Hepatocyte (in vitro differentiated cells): ENCODE measurements at regions not wholly inside any gene's neighbourhood (a gene's known extent, or its start where the extent isn't known, plus 50 kb on each side); places are given as distances from the start of the nearest gene placed in this dataset.

ENCODE experiments used
- DNase-seq: peaks from one replicate; pipeline ENCODE4 v3.0.0-alpha.2; 2016; ENCODE audit warnings: low spot score
- H2AFZ ChIP-seq: fragments of 200-600 bp; sonication (generic); 2 replicates; pipeline ENCODE4 v1.6.0; 2016; ENCODE audit warnings: antibody characterized with exemption, mild to moderate bottlenecking
- H3K27ac ChIP-seq: fragments of 200-600 bp; sonication (generic); 2 replicates; pipeline ENCODE4 v1.5.1; 2016; ENCODE audit warnings: mild to moderate bottlenecking
- H3K27me3 ChIP-seq: fragments of 200-600 bp; sonication (generic); 2 replicates; pipeline ENCODE4 v1.6.1; 2016
- H3K36me3 ChIP-seq: fragments of 200-600 bp; sonication (generic); replicated peaks from 2 replicates; pipeline ENCODE4 v1.5.1; 2016; ENCODE audit warnings: low read depth; ENCODE audit not compliant: insufficient read depth
- H3K4me1 ChIP-seq: fragments of 200-600 bp; sonication (generic); 2 replicates; pipeline ENCODE4 v1.5.1; 2016; ENCODE audit warnings: mild to moderate bottlenecking, moderate library complexity; ENCODE audit not compliant: insufficient read depth
- H3K4me2 ChIP-seq: fragments of 200-600 bp; sonication (generic); 2 replicates; pipeline ENCODE4 v1.6.0; 2016
- H3K4me3 ChIP-seq: fragments of 200-600 bp; sonication (generic); 2 replicates; pipeline ENCODE4 v1.5.1; 2016; ENCODE audit warnings: mild to moderate bottlenecking
- H3K79me2 ChIP-seq: fragments of 200-600 bp; sonication (generic); 2 replicates; pipeline ENCODE4 v1.6.0; 2017; ENCODE audit warnings: mild to moderate bottlenecking
- H3K9me2 ChIP-seq: fragments of 200-600 bp; sonication (generic); replicated peaks from 2 replicates; pipeline ENCODE4 v1.6.0; 2017; ENCODE audit warnings: mild to moderate bottlenecking; ENCODE audit not compliant: insufficient read depth
- H3K9me3 ChIP-seq: fragments of 200-600 bp; sonication (generic); 2 replicates; pipeline ENCODE4 v1.5.1; 2016; ENCODE audit warnings: low read depth, mild to moderate bottlenecking
- H4K20me1 ChIP-seq: fragments of 200-600 bp; sonication (generic); 2 replicates; pipeline ENCODE4 v1.6.0; 2016; ENCODE audit warnings: mild to moderate bottlenecking; ENCODE audit not compliant: insufficient read depth, poor library complexity, severe bottlenecking
- CTCF ChIP-seq: fragments of 200-600 bp; sonication (generic); IDR thresholded peaks from 2 replicates; pipeline ENCODE4 v1.5.1; 2016; ENCODE audit warnings: antibody characterized with exemption, mild to moderate bottlenecking; ENCODE audit not compliant: poor library complexity
- EZH2 ChIP-seq: fragments of 200-600 bp; sonication (generic); IDR thresholded peaks from 2 replicates; pipeline ENCODE4 v1.6.1; 2016; ENCODE audit warnings: antibody characterized with exemption, mild to moderate bottlenecking, borderline replicate concordance
- EZH2phosphoT487 ChIP-seq: fragments of 200-600 bp; sonication (generic); IDR thresholded peaks from one replicate; pipeline ENCODE4 v1.6.1; 2018; ENCODE audit warnings: antibody characterized with exemption, mild to moderate bottlenecking, low read depth, moderate library complexity; ENCODE audit not compliant: unreplicated experiment, severe bottlenecking
- whole genome bisulfite sequencing: methylation state at CpG from one replicate; pipeline ENCODE4 v1.1.6; 2016; ENCODE audit warnings: low lambda C conversion rate; ENCODE audit errors: missing lambda C conversion rate; 5-methylcytosine and 5-hydroxymethylcytosine counted together

GRCh38 chr5:120999550-120999949 is 535.5 kb downstream of the PRR16 start:
- H3K4me2 ChIP-seq = no peak overlapping the region
- TF ChIP-seq EZH2phosphoT487 (no peak), CTCF (no peak), EZH2 (no peak)

GRCh38 chr5:121006217-121006616 is 542.1 kb downstream of the PRR16 start:
- H3K36me3 ChIP-seq = no peaks in the 10 kb centered on the region
- H2AFZ ChIP-seq = no peak overlapping the region
- H3K4me2 ChIP-seq = no peak overlapping the region
- no peaks in the 10 kb centered on the region for H3K9me3 ChIP-seq
- no peak for DNase-seq
- no peaks in the 10 kb centered on the region for H3K27me3 ChIP-seq
- no peaks in the 10 kb centered on the region for H3K79me2 ChIP-seq
- H3K4me3 ChIP-seq = no peak overlapping the region
- H4K20me1 ChIP-seq = no peaks in the 10 kb centered on the region
- TF ChIP-seq EZH2phosphoT487 = no peak
- no peak for TF ChIP-seq EZH2
- no peak for TF ChIP-seq CTCF
- WGBS = 98% methylated on average over 2 of the region's 2 CpGs
- no peaks in the 10 kb centered on the region for H3K9me2 ChIP-seq
- H3K4me1 ChIP-seq = no peaks in the 10 kb centered on the region
- H3K27ac ChIP-seq = no peak overlapping the region

More at GRCh38 chr5:120999550-120999949, 535.5 kb downstream of the PRR16 start:
- Histone ChIP-seq H3K4me3 (no peak overlapping the region), H3K9me2 (no peaks in the 10 kb centered on the region), H3K27ac (no peak overlapping the region), H3K27me3 (no peaks in the 10 kb centered on the region), H3K4me1 (no peaks in the 10 kb centered on the region), H2AFZ (no peak overlapping the region), H3K36me3 (no peaks in the 10 kb centered on the region), H3K9me3 (no peaks in the 10 kb centered on the region), H4K20me1 (no peaks in the 10 kb centered on the region), H3K79me2 (no peaks in the 10 kb centered on the region)
- DNase-seq = no peak

DNA sequence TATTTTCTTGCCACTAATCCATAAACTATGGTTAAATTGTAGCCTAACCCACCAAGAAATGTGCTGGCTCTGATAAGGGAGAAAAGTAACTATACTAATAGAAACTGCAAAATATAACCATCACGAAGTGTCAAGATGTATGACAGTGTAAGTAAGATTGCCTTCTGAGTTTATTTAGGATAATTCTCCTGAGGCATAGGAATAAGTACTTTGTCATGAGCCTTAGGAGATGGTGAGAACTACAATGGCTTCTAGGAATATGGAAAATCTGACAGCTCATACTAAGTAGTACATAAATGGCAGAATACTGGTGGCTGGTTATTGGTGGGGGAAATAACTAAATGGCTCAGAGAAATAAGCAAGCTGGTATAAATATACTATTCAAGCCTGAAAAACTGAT is 543.9 kb downstream of the PRR16 start:
- 92% methylated on average over 1 of the region's 1 CpG for WGBS
- H4K20me1 ChIP-seq = no peaks in the 10 kb centered on the region
- no peak overlapping the region for H2AFZ ChIP-seq
- H3K27ac ChIP-seq = no peak overlapping the region
- no peaks in the 10 kb centered on the region for H3K9me2 ChIP-seq
- H3K4me3 ChIP-seq = no peak overlapping the region
- no peak for DNase-seq
- H3K4me1 ChIP-seq = no peaks in the 10 kb centered on the region
- no peaks in the 10 kb centered on the region for H3K79me2 ChIP-seq
- no peak overlapping the region for H3K4me2 ChIP-seq
- TF ChIP-seq EZH2 (no peak), EZH2phosphoT487 (no peak), CTCF (no peak)
- H3K36me3 ChIP-seq = no peaks in the 10 kb centered on the region
- no peaks in the 10 kb centered on the region for H3K27me3 ChIP-seq
- H3K9me3 ChIP-seq = no peaks in the 10 kb centered on the region

- no peaks in the 10 kb centered on the region for H3K36me3 ChIP-seq
- no peaks in the 10 kb centered on the region for H4K20me1 ChIP-seq
- H3K4me3 ChIP-seq = no peak overlapping the region
- H3K9me2 ChIP-seq = no peaks in the 10 kb centered on the region
- H3K27me3 ChIP-seq = no peaks in the 10 kb centered on the region
- DNase-seq = no peak
- H3K9me3 ChIP-seq = no peaks in the 10 kb centered on the region
- H3K4me2 ChIP-seq = no peak overlapping the region
- H3K79me2 ChIP-seq = no peaks in the 10 kb centered on the region
- no peak overlapping the region for H2AFZ ChIP-seq
- no peaks in the 10 kb centered on the region for H3K4me1 ChIP-seq
- TF ChIP-seq EZH2 (no peak), EZH2phosphoT487 (no peak), CTCF (no peak)
- H3K27ac ChIP-seq = no peak overlapping the region
These were observed 545.0 kb downstream of the PRR16 start for GRCh38 chr5:121009058-121009457.
